ENCODE measurements at regions not wholly inside any gene's neighbourhood (a gene's known extent, or its start where the extent isn't known, plus 50 kb on each side); places are given as distances from the start of the nearest gene placed in this dataset.

DNA sequence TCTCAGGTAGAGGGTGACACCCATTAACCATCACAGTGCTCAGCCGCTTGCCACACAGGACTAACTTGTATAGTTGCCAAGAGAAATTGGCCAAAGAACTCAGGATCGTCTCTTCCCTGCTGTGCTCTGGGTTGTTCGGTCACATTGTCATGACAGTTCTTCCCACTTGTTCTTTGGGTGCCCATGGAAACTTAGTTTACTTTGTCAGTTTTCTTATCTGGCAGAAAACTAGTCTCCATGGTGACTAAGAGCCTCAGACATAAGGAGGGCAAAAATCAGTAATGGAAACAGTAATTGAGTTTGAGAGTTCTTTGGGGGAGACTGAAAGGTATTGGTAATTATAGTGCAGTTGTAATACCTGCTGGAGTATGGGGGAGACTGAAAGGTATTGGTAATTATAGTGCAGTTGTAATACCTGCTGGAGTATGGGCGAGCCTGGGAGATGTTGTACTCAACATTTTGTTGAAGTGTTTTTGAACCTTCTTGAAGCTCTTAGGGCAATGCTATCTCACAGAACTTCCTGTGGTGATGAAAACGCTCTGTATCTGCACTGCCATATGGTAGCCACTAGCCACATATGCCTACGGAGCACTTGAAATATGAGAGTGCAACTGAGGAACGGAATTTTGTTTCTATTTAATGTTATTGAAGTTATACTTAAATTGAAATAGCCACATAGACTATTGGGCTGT is 95.2 kb upstream of the HDGFL1 start:
- TF ChIP-seq POLR2A (IDR thresholded peaks at IDR 0.05; ENCODE audit: low read length): no peak
- no peak for TF ChIP-seq GATA1 (IDR thresholded peaks at IDR 0.05; ENCODE audit: low read depth, low read length)

Measured in erythroblast (primary cell).